NCI-H226 (cell line): ENCODE measurements at regions not wholly inside any gene's neighbourhood (a gene's known extent, or its start where the extent isn't known, plus 50 kb on each side); places are given as distances from the start of the nearest gene placed in this dataset.

Experiments
- DNase-seq: peaks from one replicate; pipeline ENCODE4 v3.0.0-alpha.2; 2015

DNA sequence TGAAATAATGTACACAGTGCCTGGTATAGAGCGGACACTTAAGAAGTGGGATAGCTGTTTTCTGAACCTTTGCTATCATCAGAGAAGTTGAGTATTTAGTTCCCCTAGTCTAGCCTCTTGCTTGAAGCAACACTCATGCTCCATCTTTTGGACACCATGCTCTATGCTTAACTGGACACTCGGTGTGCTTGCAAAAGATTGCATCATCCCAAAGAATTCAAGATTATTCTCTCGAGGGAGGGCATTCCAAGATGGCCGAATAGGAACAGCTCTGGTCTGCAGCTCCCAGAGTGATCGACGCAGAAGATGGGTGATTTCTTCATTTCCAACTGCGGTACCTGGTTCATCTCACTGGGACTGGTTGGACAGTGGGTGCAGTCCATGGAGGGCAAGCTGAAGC is 143.9 kb upstream of the FSHR start:
- DNase-seq, result no peak

- no peak for DNase-seq
Measured at GRCh38 chr2:49296107-49296867, 142.0 kb upstream of the FSHR start.

- DNase-seq, result no peak
Measured at GRCh38 chr2:49294225-49294624, 139.9 kb upstream of the FSHR start.

- DNase-seq, result no peak
Measured at GRCh38 chr2:49291619-49292018, 137.3 kb upstream of the FSHR start.

DNA sequence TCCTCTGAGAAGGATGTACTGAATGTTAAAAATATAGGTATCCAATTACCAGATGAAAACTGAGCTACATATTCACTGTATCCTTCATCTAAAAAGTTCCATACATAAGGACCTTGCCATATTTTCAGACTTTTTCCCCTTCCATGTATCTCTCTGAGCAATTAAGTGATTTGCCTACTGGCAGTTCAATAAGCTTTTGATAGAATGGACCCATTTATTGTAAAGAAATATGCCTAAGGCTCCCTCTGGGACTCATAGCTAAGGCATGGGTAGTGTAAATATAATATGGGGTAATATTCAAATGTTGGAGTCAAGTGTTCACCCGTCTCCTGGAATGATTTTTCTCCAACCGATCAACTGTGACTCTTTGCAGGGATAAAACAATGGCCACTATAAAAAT is 135.4 kb upstream of the FSHR start:
- no peak for DNase-seq

DNA sequence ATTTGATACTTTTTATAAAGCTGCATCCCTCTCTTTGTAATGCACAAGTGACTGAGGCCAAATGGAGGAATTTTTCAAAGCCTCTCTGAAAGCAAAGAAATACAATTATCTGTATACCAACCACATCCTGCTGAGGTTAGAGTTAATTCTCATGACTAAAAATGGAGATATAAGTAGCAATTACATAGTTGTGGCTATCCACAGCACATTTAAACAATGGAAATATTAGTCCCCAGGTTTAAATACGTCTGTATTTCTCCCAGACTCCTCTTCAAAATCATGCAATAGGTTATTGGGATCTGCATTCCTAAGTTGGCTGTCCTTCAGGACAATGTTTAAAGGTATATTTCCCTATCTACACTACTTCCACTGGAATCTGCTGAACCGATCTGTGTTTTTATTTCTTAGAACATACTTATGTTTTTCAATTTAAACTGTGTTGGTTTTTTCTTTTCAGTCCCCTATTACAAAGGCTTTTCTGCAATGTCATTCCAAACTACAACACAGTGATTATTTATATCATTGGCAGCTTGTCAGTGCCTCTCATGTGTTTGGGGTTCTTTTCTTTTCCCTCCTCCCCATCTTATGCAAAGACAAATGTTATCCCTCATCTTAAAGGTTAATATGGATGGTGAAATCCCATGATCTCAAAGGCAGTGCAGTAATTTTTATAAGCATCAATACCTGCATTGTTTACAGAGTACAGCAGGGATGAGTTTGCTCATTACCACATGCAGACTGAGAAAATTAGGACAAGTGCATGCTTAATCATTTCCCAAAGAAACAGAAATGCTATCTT is 134.8 kb upstream of the FSHR start:
- no peak for DNase-seq

DNA sequence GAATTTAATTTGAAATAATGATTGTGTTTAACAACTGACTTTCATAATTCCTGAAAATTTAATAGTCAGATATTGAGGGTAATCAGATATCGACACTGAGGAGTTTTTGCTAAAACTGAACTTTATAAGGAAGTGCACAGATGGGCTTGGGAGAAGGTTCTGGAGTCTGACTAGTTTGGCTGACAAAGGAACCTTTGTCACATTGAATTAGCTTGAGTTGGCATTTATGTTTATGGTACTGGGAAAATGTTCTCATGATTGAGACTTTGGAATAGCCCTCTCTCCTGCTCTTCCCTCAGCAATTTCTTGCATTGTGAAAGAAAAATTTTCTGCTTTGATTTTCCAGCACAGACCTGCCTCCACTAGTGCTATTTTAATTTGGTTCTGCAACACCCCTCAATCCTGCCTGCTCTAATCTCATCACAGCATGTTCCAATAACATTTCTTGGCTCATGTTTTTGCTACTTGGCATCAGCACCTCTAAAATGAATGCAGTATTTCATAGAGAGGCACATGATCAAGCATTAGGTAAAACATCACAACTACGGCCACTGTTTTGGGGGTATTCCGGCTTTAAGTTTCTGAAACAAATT is 133.9 kb upstream of the FSHR start:
- DNase-seq, result no peak

- no peak for DNase-seq
Measured at GRCh38 chr2:49286726-49287125, 132.4 kb upstream of the FSHR start.

DNA sequence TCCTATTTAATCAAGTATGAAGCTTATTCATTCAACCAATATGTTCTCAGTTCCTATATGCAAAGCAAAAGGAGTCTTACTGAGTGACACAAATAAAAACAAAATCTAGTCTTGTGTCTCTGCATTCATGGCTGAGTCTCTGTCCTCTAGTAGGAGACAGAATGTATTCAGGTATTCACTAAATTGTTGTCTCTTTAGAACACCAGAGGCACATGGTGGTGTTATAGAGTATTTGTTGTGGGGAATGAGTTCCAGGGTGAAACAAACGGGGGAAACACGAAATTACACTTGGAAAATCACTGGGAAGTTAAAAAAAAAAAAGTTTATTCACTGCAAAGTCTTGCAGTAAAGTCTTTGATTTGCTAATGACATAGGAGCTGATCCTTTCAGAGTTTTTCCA is 131.7 kb upstream of the FSHR start:
- no peak for DNase-seq

DNA sequence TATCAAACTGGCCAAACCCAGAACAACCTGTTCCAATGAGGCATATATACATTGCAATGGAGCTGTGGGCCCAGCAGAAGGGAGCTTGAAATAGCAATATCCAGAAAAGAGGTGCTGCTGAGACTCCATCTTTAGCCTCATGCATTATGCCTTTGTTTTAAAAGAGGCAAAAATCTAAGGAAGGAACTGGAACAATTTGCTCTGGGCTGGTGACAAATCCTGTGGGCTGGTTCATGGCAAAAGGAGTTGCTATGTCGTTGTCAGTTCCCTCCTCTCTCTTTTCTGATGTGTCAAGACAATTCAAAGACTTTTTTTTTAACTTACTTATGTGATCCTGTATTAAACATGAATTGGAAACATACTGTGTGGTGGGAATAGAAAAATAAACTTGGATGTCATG is 124.2 kb upstream of the FSHR start:
- no peak for DNase-seq

- DNase-seq, result no peak
Measured at GRCh38 chr2:49278141-49278540, 123.8 kb upstream of the FSHR start.

GRCh38 chr2:49271060-49271606 is 116.8 kb upstream of the FSHR start:
- no peak for DNase-seq

DNA sequence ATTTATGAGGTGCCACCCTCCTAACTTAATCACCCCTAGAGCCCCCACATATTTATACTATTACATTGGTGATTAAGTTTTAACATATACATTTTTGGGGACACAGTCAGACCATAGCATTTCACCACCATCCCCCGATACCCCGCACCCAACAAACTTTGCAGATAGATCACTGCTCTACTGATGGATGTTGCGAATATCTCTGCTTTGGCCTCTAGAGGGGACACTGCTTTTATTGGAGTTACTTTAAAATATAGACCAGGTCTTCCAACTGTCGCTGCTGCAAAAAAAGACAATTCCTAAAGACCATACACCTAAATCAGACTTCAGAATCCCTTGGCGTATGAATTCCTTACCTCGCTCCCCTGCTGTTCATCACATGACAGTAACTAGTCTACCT is 115.8 kb upstream of the FSHR start:
- DNase-seq, result no peak

GRCh38 chr2:49265471-49265870 is 111.2 kb upstream of the FSHR start:
- no peak for DNase-seq

- DNase-seq, result no peak
Measured at GRCh38 chr2:49262801-49263560, 108.7 kb upstream of the FSHR start.

GRCh38 chr2:49261781-49262180 is 107.5 kb upstream of the FSHR start:
- DNase-seq, result no peak

- no peak for DNase-seq
Measured at GRCh38 chr2:49260979-49261538, 106.7 kb upstream of the FSHR start.

DNA sequence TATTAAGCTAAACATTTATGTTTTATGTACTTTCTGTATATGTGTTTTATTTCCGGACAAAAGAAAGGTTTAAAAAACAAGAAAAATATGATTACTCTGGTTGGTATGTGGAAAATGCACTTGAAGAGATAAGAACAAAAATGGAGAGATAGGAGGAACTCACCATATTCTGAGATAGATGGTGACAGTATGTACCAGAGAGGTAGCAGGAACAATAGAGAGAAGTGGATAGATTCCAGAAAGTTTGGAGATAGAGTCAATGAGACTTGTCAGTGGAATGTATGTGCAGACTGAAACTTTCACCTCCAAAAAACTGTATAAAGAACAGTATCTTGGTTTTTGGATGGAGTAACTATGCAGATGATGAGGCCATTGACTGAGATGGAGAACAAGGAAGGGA is 105.6 kb upstream of the FSHR start:
- no peak for DNase-seq

GRCh38 chr2:49255409-49255971 is 101.2 kb upstream of the FSHR start:
- DNase-seq, result no peak

- DNase-seq, result no peak
Measured at GRCh38 chr2:49254401-49254800, 100.1 kb upstream of the FSHR start.

GRCh38 chr2:49251766-49252165 is 97.5 kb upstream of the FSHR start:
- DNase-seq, result no peak

DNA sequence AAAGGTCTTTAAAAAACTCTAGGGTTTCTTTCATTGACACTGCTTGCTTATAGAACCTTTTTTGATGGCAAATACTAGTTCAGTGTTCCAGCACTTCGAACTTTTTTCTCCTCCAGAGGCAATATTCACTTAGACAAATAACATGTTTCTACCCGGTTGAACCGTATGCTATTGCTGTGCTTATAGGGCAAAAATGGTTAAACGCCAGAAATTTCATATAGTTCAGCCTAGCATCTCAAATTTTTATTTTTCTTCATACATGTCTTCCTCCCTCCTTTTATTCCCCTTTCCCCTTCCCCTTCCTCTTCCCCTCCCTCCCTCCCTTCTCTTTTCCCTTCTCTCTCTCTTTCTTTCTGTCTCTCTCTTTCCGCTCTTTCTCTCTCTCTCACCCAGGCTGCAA is 96.9 kb upstream of the FSHR start:
- no peak for DNase-seq
